Subcutaneous abdominal adipose tissue (tissue), 5 donors: ENCODE measurements at regions not wholly inside any gene's neighbourhood (a gene's known extent, or its start where the extent isn't known, plus 50 kb on each side); places are given as distances from the start of the nearest gene placed in this dataset.
"Not testable (repeated sequence)": the region's sequence is repeated elsewhere in the genome, so short reads cannot be mapped to it uniquely, and the experiment has no call there.

Experiments used
- H3K27ac ChIP-seq: one replicate; pipeline ENCODE4 v1.7.0; 2013; ENCODE audit warnings: low read depth, mild to moderate bottlenecking, inconsistent platforms, low read length, moderate library complexity
- H3K27me3 ChIP-seq, 5 donors: one replicate each; pipeline ENCODE4 v1.7.0; 2013; ENCODE audit warnings: low read length in 5 of 5, inconsistent platforms in 1 of 5; ENCODE audit not compliant: control insufficient read depth in 5 of 5, insufficient read depth in 4 of 5
- H3K36me3 ChIP-seq, 5 donors: one replicate each; pipeline ENCODE4 v1.7.0; 2013; ENCODE audit warnings: low read length in 5 of 5; ENCODE audit not compliant: control insufficient read depth in 5 of 5, insufficient read depth in 5 of 5
- H3K4me1 ChIP-seq, 5 donors: one replicate each; pipeline ENCODE4 v1.7.0; 2013; ENCODE audit warnings: low read length in 5 of 5, mild to moderate bottlenecking in 3 of 5, moderate library complexity in 1 of 5; ENCODE audit not compliant: control insufficient read depth in 5 of 5, insufficient read depth in 5 of 5
- H3K4me3 ChIP-seq, 5 donors: one replicate each; pipeline ENCODE4 v1.7.0; 2013; ENCODE audit warnings: low read length in 5 of 5, low read depth in 1 of 5
- H3K9ac ChIP-seq, 5 donors: one replicate each; pipeline ENCODE4 v1.7.0; 2013; ENCODE audit warnings: low read length in 5 of 5, mild to moderate bottlenecking in 4 of 5, moderate library complexity in 3 of 5
- H3K9me3 ChIP-seq, 5 donors: one replicate each; pipeline ENCODE4 v1.7.0; 2013; ENCODE audit warnings: low read length in 5 of 5; ENCODE audit not compliant: control insufficient read depth in 5 of 5
- donor health status: healthy.
- donor health status: healthy.
- donor health status: healthy.
- donor health status: healthy.
- donor health status: healthy.

DNA sequence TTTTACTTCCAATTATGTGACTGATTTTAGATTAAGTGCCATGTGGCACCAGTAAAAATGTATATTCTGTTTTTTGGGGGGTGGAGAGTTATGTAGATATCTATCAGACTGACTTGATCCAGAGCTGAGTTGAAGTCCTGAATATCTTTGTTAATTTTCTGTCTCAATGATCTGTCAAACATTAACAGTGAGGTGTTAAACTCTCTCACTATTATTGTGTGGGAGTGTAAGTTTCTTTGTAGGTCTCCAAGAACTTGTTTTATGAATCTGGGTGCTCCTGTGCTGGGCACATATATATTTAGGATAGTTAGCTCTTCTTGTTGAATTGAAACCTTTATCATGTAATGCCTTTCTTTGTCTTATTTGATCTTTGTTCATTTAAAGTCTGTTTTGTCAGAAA, 276.5 kb upstream of the USP25 start:
- Histone ChIP-seq H3K4me3 (no peak overlapping the region), H3K27ac (no peak overlapping the region), H3K9ac (no peak overlapping the region), H3K9me3 (peaks cover 0 to 2% (median 0%) of the 10 kb centered on the region in 5 donors), H3K36me3 (no peaks in the 10 kb centered on the region), H3K4me1 (no peaks in the 10 kb centered on the region), H3K27me3 (no peaks in the 10 kb centered on the region)

DNA sequence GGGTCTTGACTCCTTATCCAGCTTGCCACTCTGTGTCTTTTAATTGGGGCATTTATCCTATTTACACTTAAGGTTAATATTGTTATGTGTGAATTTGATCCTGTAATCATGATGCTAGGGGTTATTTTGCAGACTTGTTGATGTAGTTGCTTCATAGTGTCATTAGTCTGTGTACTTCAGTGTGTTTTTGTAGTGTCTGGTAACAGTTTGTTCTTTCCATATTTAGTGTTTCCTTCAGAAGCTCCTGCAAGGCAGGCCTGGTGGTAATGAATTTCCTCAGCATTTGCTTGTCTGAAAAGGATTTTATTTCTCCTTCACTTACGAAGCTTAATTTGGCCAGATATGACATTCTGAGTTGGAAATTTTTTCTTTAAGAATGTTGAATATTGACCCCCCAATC, 276.0 kb upstream of the USP25 start:
- not testable (repeated sequence) for H3K9me3 ChIP-seq, H3K27me3 ChIP-seq, H3K27ac ChIP-seq, H3K9ac ChIP-seq, H3K4me3 ChIP-seq, H3K36me3 ChIP-seq, H3K4me1 ChIP-seq

DNA sequence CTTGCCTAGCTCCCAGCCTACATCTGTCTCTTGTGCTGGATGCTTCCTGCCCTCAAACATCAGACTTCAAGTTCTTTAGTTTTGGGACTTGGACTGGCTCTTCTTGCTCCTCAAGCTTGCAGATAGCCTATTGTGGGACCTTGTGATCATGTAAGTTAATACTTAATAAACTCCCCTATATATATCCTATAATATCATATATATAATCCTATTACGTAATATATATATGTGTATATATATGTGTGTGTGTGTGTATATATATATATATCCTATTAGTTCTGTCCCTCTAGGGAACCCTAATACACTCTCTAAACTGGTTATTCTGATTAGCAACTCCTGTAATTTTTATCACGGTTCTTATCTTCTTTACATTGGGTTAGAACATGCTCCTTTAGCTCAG, 274.9 kb upstream of the USP25 start:
- H3K9me3 ChIP-seq, H3K27me3 ChIP-seq, H3K9ac ChIP-seq, H3K4me3 ChIP-seq, H3K36me3 ChIP-seq, H3K4me1 ChIP-seq, H3K27ac ChIP-seq: not testable (repeated sequence)

DNA sequence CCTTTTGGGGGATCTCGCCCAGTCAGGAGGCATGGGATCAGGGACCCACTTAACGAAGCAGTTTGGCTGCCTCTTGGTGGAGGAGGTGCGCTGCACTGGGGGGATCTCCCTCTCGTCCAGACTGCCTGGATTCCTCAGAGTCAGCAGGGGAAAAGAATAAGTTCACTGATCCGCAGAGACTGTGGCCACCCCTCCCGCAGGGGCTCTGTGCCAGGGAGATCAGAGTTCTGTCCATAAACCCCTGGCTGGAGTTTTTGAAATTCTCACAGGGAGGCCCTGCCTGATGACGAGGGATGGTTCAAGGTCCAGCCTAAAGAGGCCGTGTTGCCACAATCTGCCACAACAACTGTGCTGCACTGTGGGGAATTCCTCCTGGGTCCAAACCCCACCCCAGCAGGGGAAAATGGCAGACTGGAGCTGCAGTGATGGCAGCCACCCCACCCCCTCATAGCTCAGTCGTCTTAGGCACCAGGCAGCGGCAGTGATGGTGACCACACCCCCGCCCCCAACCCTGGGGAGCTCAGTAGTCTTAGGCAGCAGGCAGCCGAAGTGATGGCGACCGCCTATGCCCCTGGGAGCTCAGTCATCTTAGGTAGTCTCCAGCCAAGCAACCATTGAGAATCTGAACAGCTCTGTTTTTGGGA, 273.8 kb upstream of the USP25 start:
- no peak overlapping the region for H3K9ac ChIP-seq
- H3K27me3 ChIP-seq: no peaks in the 10 kb centered on the region
- H3K4me1 ChIP-seq: no peaks in the 10 kb centered on the region
- no peaks in the 10 kb centered on the region for H3K36me3 ChIP-seq
- no peak overlapping the region for H3K4me3 ChIP-seq
- no peak overlapping the region for H3K27ac ChIP-seq
- no peaks in the 10 kb centered on the region for H3K9me3 ChIP-seq

DNA sequence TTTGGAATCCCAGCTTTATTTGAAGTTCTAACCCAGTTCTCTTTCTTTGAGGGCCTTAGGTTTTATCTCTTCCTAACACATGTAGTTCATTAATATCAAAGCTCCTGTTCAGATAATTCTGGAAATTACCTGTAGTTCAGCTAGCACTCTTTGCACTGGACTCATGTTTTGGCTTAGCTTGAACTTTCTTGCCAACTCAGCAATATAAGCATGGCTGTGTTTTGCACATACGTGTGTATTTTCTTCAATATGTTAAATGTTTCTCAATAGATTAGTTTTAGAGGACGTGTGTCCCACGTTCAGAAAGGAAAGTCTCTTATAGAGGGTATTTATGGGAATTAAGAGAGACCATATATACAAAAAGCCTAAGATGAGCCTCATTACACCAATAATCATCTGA, 271.8 kb upstream of the USP25 start:
- H3K9ac ChIP-seq: no peak overlapping the region
- H3K36me3 ChIP-seq: no peaks in the 10 kb centered on the region
- H3K27ac ChIP-seq: no peak overlapping the region
- no peaks in the 10 kb centered on the region for H3K4me1 ChIP-seq
- H3K27me3 ChIP-seq: no peaks in the 10 kb centered on the region
- H3K9me3 ChIP-seq: no peaks in the 10 kb centered on the region
- no peak overlapping the region for H3K4me3 ChIP-seq

DNA sequence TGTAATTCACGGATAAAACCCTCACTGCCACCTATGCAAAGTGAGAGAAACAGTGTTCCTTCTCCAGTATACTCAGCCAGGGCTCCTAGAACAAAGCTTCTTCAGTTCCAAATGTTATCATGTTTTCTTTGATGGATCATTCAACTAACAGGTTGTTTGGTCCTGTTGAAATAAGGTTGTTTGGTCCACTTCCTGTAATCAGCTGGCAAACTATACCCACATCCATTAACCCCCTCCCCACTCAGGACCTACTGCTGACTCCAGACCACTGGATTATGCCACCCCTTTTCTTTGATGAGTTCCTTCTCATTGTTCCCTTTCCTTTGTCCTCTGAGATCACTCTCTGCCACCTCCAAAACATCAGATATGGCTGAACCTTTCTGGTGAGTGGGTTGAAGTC, 267.7 kb upstream of the USP25 start:
- H3K36me3 ChIP-seq: no peaks in the 10 kb centered on the region
- H3K9ac ChIP-seq: no peak overlapping the region
- H3K27ac ChIP-seq: no peak overlapping the region
- no peak overlapping the region for H3K4me3 ChIP-seq
- H3K4me1 ChIP-seq: no peaks in the 10 kb centered on the region
- H3K9me3 ChIP-seq: peaks cover 0 to 3% (median 0%) of the 10 kb centered on the region in 5 donors
- H3K27me3 ChIP-seq: no peaks in the 10 kb centered on the region

DNA sequence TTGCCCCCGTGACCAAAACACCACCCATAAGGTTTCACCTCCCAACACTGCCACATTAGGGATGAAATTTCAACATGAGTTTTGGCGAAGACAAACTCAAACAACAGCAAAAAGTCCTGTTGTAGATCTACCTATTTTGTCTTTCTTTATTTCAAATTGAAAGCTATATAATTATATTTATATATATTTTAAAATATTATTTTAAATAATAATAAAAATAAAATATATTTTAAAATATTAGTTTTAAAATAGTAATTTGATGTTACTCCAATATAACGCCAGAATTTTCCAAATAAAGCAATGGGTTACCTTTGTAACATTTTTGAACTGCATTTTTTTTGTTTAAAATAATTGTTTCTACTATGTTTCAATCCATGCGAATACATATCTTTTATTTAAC, 263.5 kb upstream of the USP25 start:
- Histone ChIP-seq H3K27ac (no peak overlapping the region), H3K27me3 (no peaks in the 10 kb centered on the region), H3K4me1 (peaks cover 0 to 7% (median 3%) of the 10 kb centered on the region in 5 donors), H3K4me3 (no peak overlapping the region), H3K36me3 (no peaks in the 10 kb centered on the region), H3K9ac (no peak overlapping the region), H3K9me3 (peaks cover 0 to 3% (median 0%) of the 10 kb centered on the region in 5 donors)

DNA sequence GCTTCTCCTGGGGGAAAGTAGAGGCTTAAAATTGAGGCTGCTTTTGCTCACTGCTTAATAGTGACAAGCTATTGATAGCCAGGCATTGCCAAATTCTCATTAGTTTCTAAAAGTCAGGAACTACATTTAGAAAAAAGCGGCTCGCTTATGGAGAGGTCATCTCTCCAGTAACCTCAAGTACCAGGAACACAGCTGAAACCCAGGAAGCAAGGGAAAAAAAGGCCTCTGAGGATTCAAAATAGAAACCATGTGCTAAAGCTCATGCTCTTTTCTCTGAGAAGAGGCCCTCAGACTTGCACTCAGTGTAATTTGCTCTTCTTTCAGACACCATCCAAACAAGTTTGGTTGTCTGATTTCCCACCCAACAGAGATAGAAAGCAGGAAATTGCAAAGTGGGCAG, 261.4 kb upstream of the USP25 start:
- no peak overlapping the region for H3K9ac ChIP-seq
- no peaks in the 10 kb centered on the region for H3K27me3 ChIP-seq
- peaks cover 0 to 13% (median 10%) of the 10 kb centered on the region in 5 donors for H3K4me1 ChIP-seq
- no peak overlapping the region for H3K27ac ChIP-seq
- H3K9me3 ChIP-seq: peaks cover 0 to 3% (median 0%) of the 10 kb centered on the region in 5 donors
- H3K36me3 ChIP-seq: no peaks in the 10 kb centered on the region
- no peak overlapping the region for H3K4me3 ChIP-seq

DNA sequence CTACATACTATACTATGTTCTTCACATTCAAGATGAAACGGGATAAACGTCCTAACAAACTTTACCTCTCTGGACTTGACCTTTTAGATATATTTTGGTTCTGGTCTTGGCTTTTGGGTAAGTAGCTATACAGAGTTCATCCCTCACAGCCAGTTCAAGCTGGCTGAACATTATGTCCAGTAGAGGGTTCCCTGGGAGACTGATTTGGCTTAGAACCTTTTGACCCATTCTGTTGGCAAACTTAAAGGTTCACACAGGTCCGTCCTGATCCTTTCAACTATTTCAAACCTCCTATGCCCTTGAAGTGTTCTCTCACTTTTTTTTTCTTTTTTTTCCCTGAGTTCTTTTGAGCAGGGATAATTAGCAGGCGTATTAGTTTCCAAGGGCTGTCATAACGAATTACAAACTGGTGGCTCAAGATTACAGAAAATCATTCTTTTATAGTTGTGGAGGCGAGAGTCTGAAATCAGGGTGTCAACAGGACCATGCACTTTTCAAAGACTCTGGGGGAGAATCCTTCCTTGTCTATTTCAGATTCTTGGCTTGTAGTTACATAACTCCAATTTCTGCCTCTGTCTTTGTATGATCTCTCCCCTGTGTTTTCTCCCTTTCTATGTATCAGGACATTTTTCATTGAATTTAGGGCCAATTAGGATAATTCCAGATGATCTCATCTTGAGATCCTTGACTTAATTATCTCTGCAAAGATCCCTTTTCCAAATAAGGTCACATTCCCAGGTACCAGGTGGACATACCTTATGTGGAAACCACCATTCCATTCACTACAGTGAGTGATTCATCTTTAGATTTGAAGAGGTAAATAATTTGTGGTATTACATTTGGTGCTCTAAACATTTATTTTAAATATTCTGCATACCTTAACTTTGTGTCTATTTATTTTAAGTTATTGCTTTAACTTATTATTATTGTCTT, 257.4 kb upstream of the USP25 start:
- no peak overlapping the region for H3K4me3 ChIP-seq
- H3K9me3 ChIP-seq: no peaks in the 10 kb centered on the region
- no peak overlapping the region for H3K27ac ChIP-seq
- no peaks in the 10 kb centered on the region for H3K27me3 ChIP-seq
- peaks cover 0 to 13% (median 10%) of the 10 kb centered on the region in 5 donors for H3K4me1 ChIP-seq
- H3K36me3 ChIP-seq: no peaks in the 10 kb centered on the region
- H3K9ac ChIP-seq: no peak overlapping the region

DNA sequence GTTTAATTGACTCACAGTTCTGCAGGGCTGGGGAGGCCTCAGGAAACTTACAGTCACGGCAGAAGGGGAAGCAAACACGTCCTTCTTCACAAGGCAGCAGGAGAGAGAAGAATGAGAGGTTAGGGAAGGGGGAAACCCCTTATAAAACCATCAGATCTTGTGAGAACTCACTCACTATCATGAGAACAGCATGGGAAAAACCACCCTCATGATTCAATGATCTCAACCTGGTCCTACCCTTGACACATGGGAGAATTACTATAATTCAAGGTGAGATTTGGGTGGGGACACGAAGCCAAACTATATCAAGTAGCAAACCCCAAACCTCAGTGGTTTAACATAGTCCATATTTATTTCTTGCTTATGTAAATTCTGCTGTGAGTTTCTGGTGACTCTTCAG, 252.0 kb upstream of the USP25 start:
- not testable (repeated sequence) for H3K9ac ChIP-seq, H3K36me3 ChIP-seq, H3K27me3 ChIP-seq, H3K9me3 ChIP-seq, H3K4me1 ChIP-seq, H3K27ac ChIP-seq, H3K4me3 ChIP-seq
